ENCODE measurements at regions not wholly inside any gene's neighbourhood (a gene's known extent, or its start where the extent isn't known, plus 50 kb on each side); places are given as distances from the start of the nearest gene placed in this dataset.

DNA sequence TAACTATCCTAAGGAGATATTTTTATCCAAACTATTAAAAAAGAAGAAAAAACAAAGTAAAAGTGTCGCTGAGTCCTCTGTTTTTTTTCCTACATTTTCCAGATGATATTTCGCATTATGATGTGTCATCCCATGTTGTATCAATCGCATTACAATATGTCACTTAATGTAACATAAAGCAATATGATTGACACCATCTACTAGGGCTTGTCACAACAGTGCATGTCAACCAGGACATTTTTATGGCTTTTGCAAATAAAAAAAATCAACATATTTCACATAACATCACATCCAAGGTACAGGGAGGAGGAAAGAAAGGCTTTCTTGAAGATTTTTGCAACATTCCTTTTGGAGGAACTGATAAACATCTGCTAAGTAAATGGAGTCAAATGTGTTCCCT lies 308.9 kb downstream of the ETAA1 start:
- TF ChIP-seq, protein P1, sequence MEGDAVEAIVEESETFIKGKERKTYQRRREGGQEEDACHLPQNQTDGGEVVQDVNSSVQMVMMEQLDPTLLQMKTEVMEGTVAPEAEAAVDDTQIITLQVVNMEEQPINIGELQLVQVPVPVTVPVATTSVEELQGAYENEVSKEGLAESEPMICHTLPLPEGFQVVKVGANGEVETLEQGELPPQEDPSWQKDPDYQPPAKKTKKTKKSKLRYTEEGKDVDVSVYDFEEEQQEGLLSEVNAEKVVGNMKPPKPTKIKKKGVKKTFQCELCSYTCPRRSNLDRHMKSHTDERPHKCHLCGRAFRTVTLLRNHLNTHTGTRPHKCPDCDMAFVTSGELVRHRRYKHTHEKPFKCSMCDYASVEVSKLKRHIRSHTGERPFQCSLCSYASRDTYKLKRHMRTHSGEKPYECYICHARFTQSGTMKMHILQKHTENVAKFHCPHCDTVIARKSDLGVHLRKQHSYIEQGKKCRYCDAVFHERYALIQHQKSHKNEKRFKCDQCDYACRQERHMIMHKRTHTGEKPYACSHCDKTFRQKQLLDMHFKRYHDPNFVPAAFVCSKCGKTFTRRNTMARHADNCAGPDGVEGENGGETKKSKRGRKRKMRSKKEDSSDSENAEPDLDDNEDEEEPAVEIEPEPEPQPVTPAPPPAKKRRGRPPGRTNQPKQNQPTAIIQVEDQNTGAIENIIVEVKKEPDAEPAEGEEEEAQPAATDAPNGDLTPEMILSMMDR (IDR thresholded peaks at IDR 0.05; ENCODE audit: extremely low read depth, missing control alignments) = no peak
- no peak for DNase-seq (ENCODE audit: low spot score)

DNA sequence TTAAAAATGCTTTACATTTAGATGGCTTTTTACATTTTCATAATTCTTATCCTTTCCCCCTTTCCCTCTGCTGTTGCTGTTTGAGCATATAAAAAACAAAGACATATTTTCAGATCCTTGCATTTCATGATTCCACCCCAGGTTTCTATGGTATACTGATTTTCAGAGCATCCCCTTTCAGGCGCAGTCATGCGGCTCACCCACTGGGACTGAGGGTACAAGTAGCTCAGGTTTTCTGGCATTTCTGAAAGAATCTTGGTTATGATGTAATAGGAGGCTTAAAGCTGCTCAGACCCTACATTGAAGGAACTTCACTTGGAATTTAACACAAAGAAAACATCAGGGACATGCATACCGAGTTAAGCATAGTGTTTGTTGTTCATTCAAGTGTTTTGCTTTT lies 310.8 kb downstream of the ETAA1 start:
- TF ChIP-seq, protein P1 (IDR thresholded peaks at IDR 0.05; ENCODE audit: extremely low read depth, missing control alignments) = no peak
- DNase-seq (ENCODE audit: low spot score) = no peak

DNA sequence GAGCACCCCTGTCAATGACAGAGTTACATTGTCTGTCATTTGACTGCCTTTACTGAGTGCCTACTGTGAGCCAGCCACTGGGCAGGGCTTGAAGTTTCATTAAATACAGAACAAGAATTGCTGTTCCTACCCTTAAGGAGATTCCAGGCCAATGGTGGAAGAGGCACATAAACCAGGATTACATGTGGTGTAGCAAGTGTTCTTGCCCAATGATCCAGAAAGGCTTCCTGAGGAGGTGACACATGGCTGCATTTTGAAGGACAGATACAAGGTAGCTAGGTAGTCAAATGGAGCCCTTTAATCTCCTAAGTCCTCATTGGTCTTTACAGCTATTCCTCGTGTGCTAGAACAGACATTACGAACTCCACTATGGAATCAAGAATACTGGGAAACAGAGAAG lies 312.7 kb downstream of the ETAA1 start:
- DNase-seq (ENCODE audit: low spot score) = no peak
- TF ChIP-seq, protein P1 (IDR thresholded peaks at IDR 0.05; ENCODE audit: extremely low read depth, missing control alignments) = no peak

DNA sequence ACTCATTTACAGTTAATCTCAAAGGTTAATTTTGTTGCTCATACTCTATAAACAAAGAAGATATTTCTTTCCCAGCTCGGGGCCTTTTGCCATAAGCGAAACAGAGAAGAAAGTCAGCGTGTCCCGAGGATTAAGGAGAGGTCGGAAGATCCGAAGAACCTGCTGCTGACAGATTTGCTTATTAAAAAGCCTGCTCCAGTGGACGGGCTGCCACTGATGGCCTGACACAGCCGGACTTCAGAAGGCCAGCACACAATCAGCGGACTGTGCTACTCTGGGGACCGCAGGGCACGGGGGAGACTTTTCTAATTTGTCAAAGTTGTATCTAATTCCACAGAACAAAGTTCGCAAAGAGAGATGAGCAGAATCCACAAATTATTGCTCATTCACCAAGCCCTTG lies 315.4 kb downstream of the ETAA1 start:
- TF ChIP-seq, protein P1 (IDR thresholded peaks at IDR 0.05; ENCODE audit: extremely low read depth, missing control alignments) = no peak
- no peak for DNase-seq (ENCODE audit: low spot score)

DNA sequence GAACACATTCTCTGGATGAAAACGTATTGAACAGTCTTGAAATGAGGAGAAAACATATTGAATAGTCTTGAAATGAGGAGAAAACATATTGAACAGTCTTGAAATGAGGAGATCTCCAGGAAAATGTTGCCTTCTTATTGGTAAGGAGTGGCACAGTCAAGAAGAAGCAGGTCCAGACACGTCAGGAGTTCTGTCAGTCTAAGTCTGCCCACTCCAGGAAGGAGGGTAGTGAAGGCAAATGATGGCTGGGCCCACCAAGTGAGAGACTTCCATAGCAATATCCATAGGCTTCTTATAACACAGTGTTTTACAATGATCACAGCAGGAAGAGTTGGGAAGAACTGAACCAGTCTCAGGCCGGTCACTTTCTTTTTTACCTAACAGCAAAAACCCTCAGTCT lies 316.2 kb downstream of the ETAA1 start:
- TF ChIP-seq, protein P1 (IDR thresholded peaks at IDR 0.05; ENCODE audit: extremely low read depth, missing control alignments) = no peak

DNA sequence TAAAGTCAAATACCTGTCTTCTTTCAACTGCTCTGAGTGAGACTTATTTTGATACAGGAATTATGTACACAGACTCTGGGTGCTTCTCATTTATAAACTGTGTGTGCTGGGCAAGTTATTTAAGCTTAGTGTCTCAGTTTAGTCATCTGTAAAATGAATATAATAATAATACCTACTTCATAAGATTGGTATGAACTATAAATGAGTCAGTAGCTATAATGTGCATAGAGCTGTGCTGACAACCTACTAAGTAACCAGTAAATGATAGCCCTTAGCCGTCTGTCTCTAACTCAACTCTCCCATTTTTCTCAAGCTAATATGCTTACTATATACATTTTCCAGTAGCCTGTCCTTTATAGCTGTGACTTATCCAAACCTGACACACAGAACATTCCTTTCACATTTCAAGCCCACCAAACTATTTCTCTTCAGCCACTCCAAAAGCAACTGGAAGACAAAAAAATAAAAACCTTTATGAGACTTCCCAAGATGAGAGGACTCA lies 319.8 kb downstream of the ETAA1 start:
- DNase-seq (ENCODE audit: low spot score) = no peak
- TF ChIP-seq, protein P1 (IDR thresholded peaks at IDR 0.05; ENCODE audit: extremely low read depth, missing control alignments) = no peak

More for the DNA sequence above, 316.2 kb downstream of the ETAA1 start:
- DNase-seq (ENCODE audit: low spot score) = no peak

DNA sequence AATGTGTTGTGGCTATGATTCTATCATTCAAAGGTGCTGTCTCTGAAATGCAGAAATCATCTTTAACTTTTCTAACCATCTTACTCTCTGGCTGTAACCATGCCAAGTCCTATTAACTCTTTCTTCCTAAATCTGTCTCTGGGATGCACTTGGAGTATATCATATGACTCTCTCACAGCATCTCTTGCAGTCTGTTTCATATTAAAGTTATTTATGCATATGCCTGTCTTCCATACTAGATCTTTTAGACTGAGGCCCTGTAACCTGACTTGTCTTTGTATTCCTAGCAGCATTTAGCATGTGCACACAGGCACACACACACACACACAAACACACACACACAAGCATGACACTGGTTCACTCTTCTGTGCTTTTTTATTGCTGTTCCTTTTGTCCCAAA lies 320.6 kb downstream of the ETAA1 start:
- DNase-seq (ENCODE audit: low spot score) = no peak
- TF ChIP-seq, protein P1 (IDR thresholded peaks at IDR 0.05; ENCODE audit: extremely low read depth, missing control alignments) = no peak

Measured in GM20000 (cell line).